ENCODE measurements at regions not wholly inside any gene's neighbourhood (a gene's known extent, or its start where the extent isn't known, plus 50 kb on each side); places are given as distances from the start of the nearest gene placed in this dataset.

GRCh38 chr6:126764104-126764503, 354.4 kb upstream of the RSPO3 start:
- 71 to 100% (median 96%) methylated on average over 2 to 4 of the region's 4 CpGs for WGBS, 10 experiments
- H3K27ac ChIP-seq, result no peak overlapping the region
- no peak overlapping the region for H3K4me3 ChIP-seq
- H3K4me1 ChIP-seq (replicated peaks in 1 of 2), result no peaks in the 10 kb centered on the region
- ATAC-seq (replicated peaks in 6 of 8), result no peak
- in situ Hi-C loops (cut with MboI; ENCODE audit: low pct_unique_long_range_greater_than_20kb in 2 of 9, low sequenced_read_pairs in 9 of 9, unreplicated experiment in 9 of 9), result no loop called here

GRCh38 chr6:126764671-126765070, 353.8 kb upstream of the RSPO3 start:
- WGBS, 10 experiments, result 33 to 100% (median 79%) methylated on average over 1 to 4 of the region's 4 CpGs; no CpG with 5 or more reads in 2 of the 10 experiments
- H3K4me3 ChIP-seq, result no peak overlapping the region
- in situ Hi-C loops (cut with MboI; ENCODE audit: low pct_unique_long_range_greater_than_20kb in 2 of 9, low sequenced_read_pairs in 9 of 9, unreplicated experiment in 9 of 9), result no loop called here
- no peak overlapping the region for H3K27ac ChIP-seq
- H3K4me1 ChIP-seq (replicated peaks in 1 of 2), result no peaks in the 10 kb centered on the region
- no peak for ATAC-seq (replicated peaks in 6 of 8)

- Histone ChIP-seq H3K27ac (no peak overlapping the region), H3K4me1 (replicated peaks in 1 of 2) (no peaks in the 10 kb centered on the region), H3K4me3 (no peak overlapping the region)
- in situ Hi-C loops (cut with MboI; ENCODE audit: low pct_unique_long_range_greater_than_20kb in 2 of 9, low sequenced_read_pairs in 9 of 9, unreplicated experiment in 9 of 9), result no loop called here
- no peak for ATAC-seq (replicated peaks in 6 of 8)
- WGBS, 10 experiments, result 80 to 100% (median 100%) methylated on average over 1 of the region's 3 CpGs; no CpG with 5 or more reads in 7 of the 10 experiments
Measured at GRCh38 chr6:126766820-126767219, 351.7 kb upstream of the RSPO3 start.

- 0 to 100% (median 92%) methylated on average over 1 of the region's 1 CpG for WGBS, 10 experiments
Measured at GRCh38 chr6:126767711-126768110, 350.8 kb upstream of the RSPO3 start.

GRCh38 chr6:126770176-126770575, 348.3 kb upstream of the RSPO3 start:
- peaks cover 4 to 12% of the 10 kb centered on the region in 2 donors for H3K4me1 ChIP-seq (replicated peaks in 1 of 2)
- WGBS, 10 experiments, result 0 to 100% (median 95%) methylated on average over 1 of the region's 1 CpG
- in situ Hi-C loops (cut with MboI; ENCODE audit: low pct_unique_long_range_greater_than_20kb in 2 of 9, low sequenced_read_pairs in 9 of 9, unreplicated experiment in 9 of 9), result no loop called here
- no peak for ATAC-seq (replicated peaks in 6 of 8)
- H3K27ac ChIP-seq, result no peak overlapping the region
- H3K4me3 ChIP-seq, result no peak overlapping the region

More at GRCh38 chr6:126767711-126768110, 350.8 kb upstream of the RSPO3 start:
- Histone ChIP-seq H3K27ac (no peak overlapping the region), H3K4me3 (no peak overlapping the region), H3K4me1 (replicated peaks in 1 of 2) (no peaks in the 10 kb centered on the region)
- in situ Hi-C loops (cut with MboI; ENCODE audit: low pct_unique_long_range_greater_than_20kb in 2 of 9, low sequenced_read_pairs in 9 of 9, unreplicated experiment in 9 of 9), result no loop called here
- ATAC-seq (replicated peaks in 6 of 8), result no peak

GRCh38 chr6:126773112-126773805, 345.2 kb upstream of the RSPO3 start:
- ATAC-seq (replicated peaks in 6 of 8), result peak in 2 of 8 experiments; percentile 43 to 64
- 0 to 44% (median 26%) methylated on average over 1 to 9 of the region's 9 CpGs; no CpG with 5 or more reads in 3 of the 10 experiments for WGBS, 10 experiments
- peaks cover 4 to 12% of the 10 kb centered on the region in 2 donors for H3K4me1 ChIP-seq (replicated peaks in 1 of 2)
- H3K4me3 ChIP-seq, result no peak overlapping the region
- no peak overlapping the region for H3K27ac ChIP-seq
- in situ Hi-C loops (cut with MboI; ENCODE audit: low pct_unique_long_range_greater_than_20kb in 2 of 9, low sequenced_read_pairs in 9 of 9, unreplicated experiment in 9 of 9), result no loop called here

- Histone ChIP-seq H3K4me3 (no peak overlapping the region), H3K4me1 (replicated peaks in 1 of 2) (peaks cover 0 to 19% of the 10 kb centered on the region in 2 donors), H3K27ac (no peak overlapping the region)
- ATAC-seq (replicated peaks in 6 of 8), result no peak
- in situ Hi-C loops (cut with MboI; ENCODE audit: low pct_unique_long_range_greater_than_20kb in 2 of 9, low sequenced_read_pairs in 9 of 9, unreplicated experiment in 9 of 9), result no loop called here
- WGBS, 10 experiments, result 17 to 80% (median 73%) methylated on average over 1 to 3 of the region's 3 CpGs
Measured at GRCh38 chr6:126779331-126779730, 339.1 kb upstream of the RSPO3 start.

GRCh38 chr6:126781582-126781981, 336.9 kb upstream of the RSPO3 start:
- Histone ChIP-seq H3K4me1 (replicated peaks in 1 of 2) (peaks cover 0 to 20% of the 10 kb centered on the region in 2 donors), H3K4me3 (no peak overlapping the region), H3K27ac (no peak overlapping the region)
- no peak for ATAC-seq (replicated peaks in 6 of 8)
- in situ Hi-C loops (cut with MboI; ENCODE audit: low pct_unique_long_range_greater_than_20kb in 2 of 9, low sequenced_read_pairs in 9 of 9, unreplicated experiment in 9 of 9), result no loop called here
- WGBS, 10 experiments, result 60 to 100% (median 100%) methylated on average over 1 to 2 of the region's 2 CpGs; no CpG with 5 or more reads in 5 of the 10 experiments

- no peak for ATAC-seq (replicated peaks in 6 of 8)
- Histone ChIP-seq H3K27ac (no peak overlapping the region), H3K4me1 (replicated peaks in 1 of 2) (peaks cover 0 to 20% of the 10 kb centered on the region in 2 donors), H3K4me3 (no peak overlapping the region)
- in situ Hi-C loops (cut with MboI; ENCODE audit: low pct_unique_long_range_greater_than_20kb in 2 of 9, low sequenced_read_pairs in 9 of 9, unreplicated experiment in 9 of 9), result no loop called here
- WGBS, 10 experiments, result 57 to 92% (median 83%) methylated on average over 1 to 2 of the region's 2 CpGs; no CpG with 5 or more reads in 3 of the 10 experiments
Measured at GRCh38 chr6:126784161-126784790, 334.2 kb upstream of the RSPO3 start.

GRCh38 chr6:126786262-126786661, 332.2 kb upstream of the RSPO3 start:
- H3K4me1 ChIP-seq (replicated peaks in 1 of 2), result peaks cover 0 to 20% of the 10 kb centered on the region in 2 donors
- peak in 3 of 8 experiments; percentile 49 to 68 (median 50) for ATAC-seq (replicated peaks in 6 of 8)
- H3K27ac ChIP-seq, result no peak overlapping the region
- WGBS, 10 experiments, result 0 to 100% (median 67%) methylated on average over 1 of the region's 1 CpG; no CpG with 5 or more reads in 1 of the 10 experiments
- H3K4me3 ChIP-seq, result no peak overlapping the region
- in situ Hi-C loops (cut with MboI; ENCODE audit: low pct_unique_long_range_greater_than_20kb in 2 of 9, low sequenced_read_pairs in 9 of 9, unreplicated experiment in 9 of 9), result no loop called here

- WGBS, 10 experiments, result 86 to 100% (median 100%) methylated on average over 1 of the region's 1 CpG; no CpG with 5 or more reads in 4 of the 10 experiments
- H3K27ac ChIP-seq, result no peak overlapping the region
- no peak for ATAC-seq (replicated peaks in 6 of 8)
- in situ Hi-C loops (cut with MboI; ENCODE audit: low pct_unique_long_range_greater_than_20kb in 2 of 9, low sequenced_read_pairs in 9 of 9, unreplicated experiment in 9 of 9), result no loop called here
- H3K4me3 ChIP-seq, result no peak overlapping the region
- peaks cover 0 to 16% of the 10 kb centered on the region in 2 donors for H3K4me1 ChIP-seq (replicated peaks in 1 of 2)
Measured at GRCh38 chr6:126787635-126788034, 330.8 kb upstream of the RSPO3 start.

GRCh38 chr6:126788861-126789365, 329.6 kb upstream of the RSPO3 start:
- no peak overlapping the region for H3K27ac ChIP-seq
- in situ Hi-C loops (cut with MboI; ENCODE audit: low pct_unique_long_range_greater_than_20kb in 2 of 9, low sequenced_read_pairs in 9 of 9, unreplicated experiment in 9 of 9), result no loop called here
- no peak for ATAC-seq (replicated peaks in 6 of 8)
- no peak overlapping the region for H3K4me3 ChIP-seq
- WGBS, 10 experiments, result 33 to 100% (median 81%) methylated on average over 2 to 6 of the region's 6 CpGs; no CpG with 5 or more reads in 2 of the 10 experiments
- H3K4me1 ChIP-seq (replicated peaks in 1 of 2), result peaks cover 0 to 6% of the 10 kb centered on the region in 2 donors

GRCh38 chr6:126792340-126793085, 326.0 kb upstream of the RSPO3 start:
- ATAC-seq (replicated peaks in 6 of 8), result no peak
- WGBS, 10 experiments, result 25 to 84% (median 68%) methylated on average over 1 to 5 of the region's 5 CpGs
- H3K4me1 ChIP-seq (replicated peaks in 1 of 2), result no peaks in the 10 kb centered on the region
- H3K4me3 ChIP-seq, result no peak overlapping the region
- in situ Hi-C loops (cut with MboI; ENCODE audit: low pct_unique_long_range_greater_than_20kb in 2 of 9, low sequenced_read_pairs in 9 of 9, unreplicated experiment in 9 of 9), result no loop called here
- no peak overlapping the region for H3K27ac ChIP-seq
